GM21619 (cell line): ENCODE measurements at regions not wholly inside any gene's neighbourhood (a gene's known extent, or its start where the extent isn't known, plus 50 kb on each side); places are given as distances from the start of the nearest gene placed in this dataset.

Source experiments
- ATAC-seq: cut with Tn5 transposase; IDR thresholded peaks from one replicate; pipeline ENCODE4 v1.9.1; 2021; ENCODE audit not compliant: unreplicated experiment

- peak; percentile 90 for ATAC-seq
Measured at GRCh38 chr10:110395350-110396283, 90.9 kb upstream of the SMNDC1 start.

DNA sequence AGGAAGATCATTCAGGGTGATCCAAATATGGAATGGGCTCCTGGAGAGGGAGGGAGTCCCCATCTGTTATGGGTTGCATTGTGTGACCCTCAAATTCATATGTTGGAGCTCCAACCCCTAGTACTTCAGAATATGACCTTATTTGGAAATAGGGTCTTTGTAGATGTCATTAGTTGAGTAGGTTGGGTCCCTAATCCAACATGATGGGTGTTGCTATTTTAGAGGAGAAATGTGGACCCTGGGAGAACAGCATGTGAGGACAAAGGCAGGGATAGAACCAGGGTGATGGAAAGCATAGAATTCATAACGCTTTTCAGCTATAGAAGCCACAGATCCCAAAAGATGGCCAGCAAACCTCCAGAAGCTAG lies 91.5 kb upstream of the SMNDC1 start:
- no peak for ATAC-seq

DNA sequence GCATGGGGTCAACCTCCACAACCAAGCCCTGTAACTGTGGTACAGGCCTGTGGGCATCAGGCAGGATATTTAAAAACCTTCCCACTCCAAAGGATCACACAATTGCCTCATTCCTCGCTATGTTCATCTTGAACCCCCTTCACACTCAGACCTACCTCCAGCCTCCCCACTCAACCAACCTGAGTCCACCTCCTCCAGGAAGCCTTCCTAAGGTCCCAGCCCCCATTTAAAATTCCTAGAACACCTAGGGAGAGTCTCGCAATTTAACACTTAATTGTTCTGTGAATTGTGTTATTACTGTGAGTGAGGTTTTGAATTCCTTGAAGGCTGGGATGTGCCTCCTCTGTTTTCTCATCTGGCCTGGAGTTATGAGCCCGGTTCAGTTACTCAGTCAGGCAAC lies 93.1 kb upstream of the SMNDC1 start:
- ATAC-seq, result no peak

DNA sequence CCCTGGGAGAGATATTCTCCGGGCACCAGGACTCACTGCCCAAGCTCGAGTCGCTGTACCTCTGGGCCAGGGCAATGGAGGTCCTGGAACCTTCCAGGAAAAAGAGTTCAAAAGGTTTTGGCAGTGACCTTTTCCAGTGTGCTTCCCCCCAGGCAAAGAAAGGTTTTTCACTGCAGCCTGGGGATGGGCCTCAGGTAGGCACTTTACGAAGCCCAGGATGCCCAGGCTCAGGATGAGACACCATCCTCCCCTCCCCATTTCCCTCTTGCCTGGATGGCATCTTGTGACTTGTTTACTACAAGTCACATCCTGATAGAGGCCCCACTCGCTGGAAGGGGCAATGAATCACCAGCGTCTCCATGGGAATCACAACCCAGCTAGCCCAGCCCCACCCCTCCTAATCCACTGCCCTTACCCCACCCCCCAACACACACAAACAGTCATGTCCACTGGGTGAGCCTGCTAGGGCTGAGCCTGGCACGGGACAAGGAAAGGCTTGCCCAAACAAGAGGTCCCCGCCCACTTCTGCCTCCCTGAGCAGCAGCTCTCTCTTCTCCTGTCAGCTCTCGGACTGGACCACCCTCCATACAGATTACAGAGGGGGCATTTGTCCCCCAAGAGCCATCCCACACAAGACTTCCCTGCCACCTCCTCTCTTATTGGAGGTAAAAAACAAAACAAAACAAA lies 93.8 kb upstream of the SMNDC1 start:
- ATAC-seq, result no peak

GRCh38 chr10:110399106-110399964 lies 94.6 kb upstream of the SMNDC1 start:
- no peak for ATAC-seq

GRCh38 chr10:110399965-110400933 lies 95.5 kb upstream of the SMNDC1 start:
- ATAC-seq, result no peak

DNA sequence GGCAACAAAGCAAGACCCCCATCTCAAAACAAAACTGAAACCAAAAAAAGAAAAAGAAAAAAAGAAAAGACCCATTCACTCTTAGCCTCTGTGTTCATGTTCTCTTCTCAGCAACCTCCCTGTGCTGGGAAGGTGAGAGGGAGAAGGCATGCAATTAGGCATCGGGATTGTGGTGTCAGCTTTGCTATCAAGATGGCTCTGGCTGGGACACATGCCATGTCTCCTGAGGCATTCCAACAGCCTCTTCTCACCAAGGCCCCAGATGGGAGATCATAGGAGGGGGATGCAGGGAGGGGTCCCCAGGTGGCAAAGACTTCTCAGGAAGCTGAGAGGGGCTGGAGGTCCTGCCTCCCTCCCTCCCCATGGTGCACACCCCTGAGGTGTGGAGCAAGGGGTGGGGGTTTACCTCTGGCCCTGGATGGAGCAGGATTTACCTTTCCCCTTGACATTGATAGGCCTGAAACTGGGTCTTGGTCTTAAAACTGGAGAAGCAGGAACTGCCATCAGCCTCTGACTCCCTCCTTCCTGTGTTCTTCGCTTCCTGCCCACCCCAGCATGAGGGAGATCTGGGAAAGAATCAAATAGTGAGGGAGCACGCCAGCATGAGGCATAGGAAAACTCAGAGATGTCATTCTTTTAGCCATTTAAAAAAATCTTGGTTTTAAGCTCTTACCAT lies 96.2 kb upstream of the DUSP5 start:
- no peak for ATAC-seq

GRCh38 chr10:110402077-110402416 lies 95.7 kb upstream of the DUSP5 start:
- ATAC-seq, result no peak

GRCh38 chr10:110403593-110403992 lies 94.1 kb upstream of the DUSP5 start:
- no peak for ATAC-seq

DNA sequence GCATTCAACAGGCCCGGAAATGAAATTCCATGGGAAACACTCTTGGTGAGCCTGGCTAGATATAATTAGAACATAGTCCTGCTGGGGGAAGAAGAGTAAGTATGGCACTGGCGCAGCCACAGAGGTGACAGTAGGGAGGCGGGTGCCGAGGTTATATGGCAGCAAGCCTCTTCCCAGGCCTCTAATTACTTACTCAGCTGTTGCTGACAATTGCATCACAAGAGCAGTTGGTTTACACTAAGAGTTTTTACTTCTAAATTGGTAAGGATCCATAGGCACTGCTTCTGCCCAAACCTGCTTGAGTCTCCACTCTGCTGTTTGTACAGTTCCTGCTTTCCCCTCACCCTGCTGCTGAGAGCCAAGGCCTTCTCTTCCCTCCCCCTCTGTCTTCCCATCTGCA lies 93.3 kb upstream of the DUSP5 start:
- no peak for ATAC-seq

- no peak for ATAC-seq
Measured at GRCh38 chr10:110404825-110405224, 92.9 kb upstream of the DUSP5 start.

GRCh38 chr10:110405380-110405779 lies 92.3 kb upstream of the DUSP5 start:
- ATAC-seq, result no peak

DNA sequence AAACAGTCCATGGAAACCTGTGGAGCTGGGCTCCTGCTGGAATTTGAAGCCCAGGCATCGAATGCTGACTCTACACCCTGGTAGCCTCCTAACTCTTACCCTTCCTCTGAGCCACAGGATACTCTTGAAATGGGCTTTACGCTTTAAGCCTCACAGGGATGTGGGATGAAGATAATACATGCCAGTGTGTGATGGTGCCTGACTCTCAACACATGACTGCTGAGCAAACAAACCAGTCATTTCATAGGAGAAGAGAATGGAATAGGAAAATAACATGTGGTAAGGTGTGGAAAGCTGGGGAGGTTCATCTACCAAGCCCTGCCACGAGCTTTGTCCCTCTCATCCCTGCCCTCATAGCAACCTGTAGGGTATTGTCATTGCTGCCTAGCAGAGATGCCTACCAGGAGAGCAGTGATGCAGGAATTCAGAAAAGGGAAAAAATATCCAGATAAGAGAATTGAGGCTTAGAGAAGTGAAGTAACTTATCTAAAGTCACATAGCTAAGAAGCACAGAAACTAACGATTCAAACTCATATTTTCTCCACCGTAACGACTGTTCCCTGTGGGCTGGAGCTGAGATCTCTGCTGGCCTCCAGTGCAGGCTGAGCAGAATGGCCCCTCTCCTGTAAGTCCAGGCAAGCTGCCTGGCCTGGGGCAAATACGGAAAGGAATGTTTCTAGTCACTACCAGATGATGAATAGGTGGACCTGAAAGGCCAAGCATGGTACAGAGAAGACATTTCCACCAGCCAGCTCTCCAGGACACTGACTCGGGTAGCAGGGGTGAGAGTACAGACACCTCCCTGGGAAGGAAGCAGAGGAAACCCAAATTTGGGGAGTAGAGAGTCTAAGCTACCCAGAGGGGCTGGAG lies 90.2 kb upstream of the DUSP5 start:
- no peak for ATAC-seq

- no peak for ATAC-seq
Measured at GRCh38 chr10:110408203-110408871, 89.4 kb upstream of the DUSP5 start.

- no peak for ATAC-seq
Measured at GRCh38 chr10:110408943-110409342, 88.8 kb upstream of the DUSP5 start.

GRCh38 chr10:110409488-110409887 lies 88.2 kb upstream of the DUSP5 start:
- no peak for ATAC-seq

GRCh38 chr10:110409926-110410325 lies 87.8 kb upstream of the DUSP5 start:
- peak; percentile 31 for ATAC-seq

GRCh38 chr10:110410329-110411046 lies 87.2 kb upstream of the DUSP5 start:
- ATAC-seq, result no peak
